ENCODE measurements at regions not wholly inside any gene's neighbourhood (a gene's known extent, or its start where the extent isn't known, plus 50 kb on each side); places are given as distances from the start of the nearest gene placed in this dataset.
"Not testable (repeated sequence)": the region's sequence is repeated elsewhere in the genome, so short reads cannot be mapped to it uniquely, and the experiment has no call there.

DNA sequence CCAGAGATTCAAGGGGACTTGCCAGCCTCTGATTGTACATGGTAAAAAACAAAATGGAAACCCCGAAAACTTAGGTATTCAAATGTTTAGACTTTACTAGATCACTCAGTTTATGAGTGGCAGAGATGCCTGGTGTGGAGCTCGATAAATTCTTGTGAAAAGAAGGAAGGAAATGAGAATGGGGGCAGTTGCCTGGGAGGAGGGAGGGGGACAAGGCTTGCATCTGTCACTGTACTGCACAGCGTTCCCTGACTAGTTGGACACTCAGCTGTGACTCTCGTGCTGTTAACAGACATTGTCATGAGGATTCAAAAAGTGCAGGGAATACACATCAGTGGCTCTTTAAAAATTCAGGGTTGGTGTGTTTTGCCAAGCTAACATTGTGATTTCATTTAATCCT lies 232.9 kb downstream of the ZIC5 start:
- no peak overlapping the region for H3K27ac Mint-ChIP-seq
- no peak for ATAC-seq
- H3K4me3 Mint-ChIP-seq = no peak overlapping the region
- H3K4me1 Mint-ChIP-seq = peaks cover 6% of the 10 kb centered on the region
- no peaks in the 10 kb centered on the region for H3K9me3 Mint-ChIP-seq
- H3K36me3 Mint-ChIP-seq = no peaks in the 10 kb centered on the region
- H3K27me3 Mint-ChIP-seq = no peaks in the 10 kb centered on the region

DNA sequence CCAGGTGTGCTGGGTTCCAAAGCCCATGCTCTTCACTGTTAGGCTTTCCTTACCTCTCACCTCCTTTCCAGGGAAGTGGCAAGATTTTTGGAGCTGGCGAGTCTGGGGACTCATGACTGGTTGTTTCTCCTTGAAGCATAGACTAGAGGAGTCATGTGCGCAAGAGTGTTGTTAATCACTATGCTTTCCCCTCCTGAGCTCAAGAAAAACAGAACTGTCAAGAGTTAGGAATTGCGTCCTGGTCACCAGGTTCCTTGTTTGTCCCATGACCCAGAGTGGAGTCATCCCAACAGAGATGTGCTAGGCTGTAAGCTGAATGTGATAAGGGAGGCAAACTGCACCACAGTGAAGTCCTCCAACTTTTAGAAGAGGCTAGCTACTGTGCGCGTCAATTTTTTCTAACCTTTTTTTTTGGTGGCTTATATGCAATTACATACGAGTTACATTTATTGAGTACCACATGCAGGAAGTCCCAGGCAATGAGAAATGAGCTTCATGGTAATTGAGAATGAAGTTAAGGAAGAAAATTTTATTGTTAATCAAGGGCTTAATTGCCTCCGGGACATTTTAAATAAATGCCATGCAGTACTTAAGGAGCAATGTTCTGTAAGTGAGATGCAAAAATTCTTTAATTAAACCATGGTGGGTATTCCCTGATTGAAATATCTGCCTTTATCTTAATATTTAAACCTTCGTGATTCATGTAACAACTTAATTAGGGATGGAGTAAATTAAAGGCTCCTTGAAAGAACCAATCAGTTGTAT lies 233.9 kb downstream of the ZIC5 start:
- H3K36me3 Mint-ChIP-seq = no peaks in the 10 kb centered on the region
- H3K27me3 Mint-ChIP-seq = no peaks in the 10 kb centered on the region
- H3K9me3 Mint-ChIP-seq = no peaks in the 10 kb centered on the region
- no peak overlapping the region for H3K4me3 Mint-ChIP-seq
- no peak overlapping the region for H3K27ac Mint-ChIP-seq
- H3K4me1 Mint-ChIP-seq = peaks cover 13% of the 10 kb centered on the region
- ATAC-seq = no peak

DNA sequence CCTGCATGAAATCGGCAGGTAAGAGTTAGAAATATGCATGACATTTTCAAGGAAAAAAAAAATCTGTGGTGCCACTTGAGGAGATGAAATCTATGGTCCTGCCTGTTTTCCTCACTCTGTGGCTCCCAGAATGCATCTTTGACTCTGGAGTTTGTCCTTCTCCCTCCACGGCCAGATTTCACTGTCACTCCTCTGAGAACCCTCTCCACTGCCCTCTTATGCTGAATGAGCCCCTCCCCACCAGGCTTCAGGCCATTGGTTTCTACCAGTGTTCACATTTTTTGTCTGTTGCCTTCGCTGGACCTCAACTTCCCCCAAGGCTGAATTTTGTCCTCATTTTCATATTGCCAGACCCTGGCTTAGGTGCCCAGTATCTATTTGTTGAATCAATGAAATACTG lies 235.0 kb downstream of the ZIC5 start:
- Mint-ChIP-seq H3K36me3 (no peaks in the 10 kb centered on the region), H3K4me3 (no peak overlapping the region), H3K27ac (no peak overlapping the region), H3K4me1 (peaks cover 21% of the 10 kb centered on the region), H3K9me3 (no peaks in the 10 kb centered on the region), H3K27me3 (no peaks in the 10 kb centered on the region)
- no peak for ATAC-seq

DNA sequence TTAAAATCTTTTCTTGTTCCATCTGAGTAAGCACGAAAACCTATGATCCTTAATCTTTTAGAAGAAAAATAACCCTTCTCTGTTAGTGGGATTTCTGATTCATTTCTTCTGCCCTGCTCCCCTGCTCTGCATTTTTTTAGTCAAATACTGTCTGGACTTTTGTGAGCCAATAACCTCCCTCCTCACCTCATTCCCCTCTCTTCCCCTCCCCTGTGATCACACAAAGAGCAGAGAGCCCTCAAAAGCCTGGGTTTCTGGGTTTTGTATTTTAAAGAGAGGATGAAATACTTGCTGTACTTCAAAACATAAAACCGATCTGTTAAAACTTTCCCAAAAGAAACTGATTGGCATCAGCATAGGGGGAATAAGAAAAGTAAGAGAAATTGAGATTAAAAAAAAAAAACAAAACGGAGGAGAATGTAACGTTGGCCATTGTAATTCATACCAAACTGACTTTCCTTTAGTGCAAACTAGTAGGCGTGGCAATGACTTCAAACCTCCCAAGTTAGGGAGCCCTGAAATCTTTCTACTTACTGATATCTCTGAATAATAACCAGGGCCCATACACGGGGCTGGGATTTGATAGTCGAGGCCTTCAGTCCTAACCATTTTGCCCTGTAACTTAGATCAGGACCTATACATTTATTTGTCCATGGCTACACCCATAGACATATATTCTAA lies 232.9 kb downstream of the TM9SF2 start:
- no peaks in the 10 kb centered on the region for H3K9me3 Mint-ChIP-seq
- no peaks in the 10 kb centered on the region for H3K27me3 Mint-ChIP-seq
- H3K4me1 Mint-ChIP-seq = peaks cover 29% of the 10 kb centered on the region
- no peak overlapping the region for H3K4me3 Mint-ChIP-seq
- ATAC-seq = no peak
- peaks cover 10% of the 10 kb centered on the region for H3K36me3 Mint-ChIP-seq
- no peak overlapping the region for H3K27ac Mint-ChIP-seq

DNA sequence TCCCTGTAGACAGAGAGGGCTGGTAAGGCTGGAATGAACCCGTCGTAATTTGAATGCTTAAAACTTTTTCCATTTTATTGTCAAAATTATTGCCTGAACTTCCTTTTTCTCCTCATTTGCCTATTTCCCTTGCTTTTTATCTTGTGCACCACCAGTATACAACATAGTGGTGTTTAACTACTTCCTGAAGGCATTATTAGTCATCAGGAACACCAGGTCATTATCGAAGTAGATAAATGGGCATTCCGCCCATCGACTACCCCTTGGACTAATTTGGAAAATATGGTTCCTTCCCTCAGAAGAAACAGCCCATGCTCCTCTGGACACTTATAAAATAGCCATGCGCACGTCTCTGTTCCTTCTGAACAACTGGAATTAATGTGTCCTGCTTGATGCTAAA lies 232.1 kb downstream of the TM9SF2 start:
- H3K27ac Mint-ChIP-seq = no peak overlapping the region
- no peak overlapping the region for H3K4me3 Mint-ChIP-seq
- no peaks in the 10 kb centered on the region for H3K9me3 Mint-ChIP-seq
- H3K27me3 Mint-ChIP-seq = no peaks in the 10 kb centered on the region
- peaks cover 10% of the 10 kb centered on the region for H3K36me3 Mint-ChIP-seq
- no peak for ATAC-seq
- peaks cover 29% of the 10 kb centered on the region for H3K4me1 Mint-ChIP-seq

DNA sequence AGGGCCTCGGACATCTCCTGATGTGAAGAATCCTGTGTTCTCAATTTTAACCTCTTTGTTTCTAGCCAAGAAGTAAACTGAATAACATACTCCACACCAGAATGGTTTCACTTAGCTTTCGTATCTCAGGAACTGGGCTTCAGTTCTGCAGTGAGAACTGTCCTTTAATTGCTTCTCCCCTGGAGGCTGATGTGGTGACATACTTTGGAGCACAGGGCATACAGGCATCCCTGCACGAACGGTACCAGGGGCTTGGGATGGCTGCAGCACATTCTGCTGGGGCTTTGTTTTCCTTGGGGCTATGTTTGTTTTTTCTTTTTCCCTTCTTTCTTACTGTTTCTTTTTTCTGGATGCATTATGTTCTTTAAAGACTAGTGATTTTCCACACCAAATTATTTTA lies 230.5 kb downstream of the TM9SF2 start:
- H3K9me3 Mint-ChIP-seq = no peaks in the 10 kb centered on the region
- H3K4me3 Mint-ChIP-seq = no peak overlapping the region
- H3K27ac Mint-ChIP-seq = no peak overlapping the region
- H3K27me3 Mint-ChIP-seq = no peaks in the 10 kb centered on the region
- H3K36me3 Mint-ChIP-seq = peaks cover 10% of the 10 kb centered on the region
- ATAC-seq = no peak
- H3K4me1 Mint-ChIP-seq = peaks cover 29% of the 10 kb centered on the region

DNA sequence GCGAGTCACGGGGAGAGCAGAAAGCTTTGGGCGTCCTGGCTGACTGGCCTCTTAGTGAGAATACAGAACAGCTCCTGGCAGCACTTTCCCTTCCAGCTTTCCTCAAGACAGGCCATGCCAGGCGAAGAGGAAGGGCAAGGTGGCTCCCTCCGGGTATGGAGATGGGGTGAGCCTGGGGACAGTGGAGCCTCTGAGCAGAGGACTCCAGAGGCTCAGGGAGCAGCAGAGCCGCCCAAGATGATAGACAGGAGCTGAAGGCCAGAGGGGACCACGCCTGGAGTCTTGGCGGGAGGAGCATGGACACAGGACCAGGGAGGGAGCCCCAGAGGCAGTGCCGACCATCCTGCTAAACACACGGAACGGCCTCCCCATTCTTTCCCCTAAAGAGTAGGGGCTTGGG lies 229.1 kb downstream of the TM9SF2 start:
- H3K9me3 Mint-ChIP-seq = no peaks in the 10 kb centered on the region
- ATAC-seq = no peak

DNA sequence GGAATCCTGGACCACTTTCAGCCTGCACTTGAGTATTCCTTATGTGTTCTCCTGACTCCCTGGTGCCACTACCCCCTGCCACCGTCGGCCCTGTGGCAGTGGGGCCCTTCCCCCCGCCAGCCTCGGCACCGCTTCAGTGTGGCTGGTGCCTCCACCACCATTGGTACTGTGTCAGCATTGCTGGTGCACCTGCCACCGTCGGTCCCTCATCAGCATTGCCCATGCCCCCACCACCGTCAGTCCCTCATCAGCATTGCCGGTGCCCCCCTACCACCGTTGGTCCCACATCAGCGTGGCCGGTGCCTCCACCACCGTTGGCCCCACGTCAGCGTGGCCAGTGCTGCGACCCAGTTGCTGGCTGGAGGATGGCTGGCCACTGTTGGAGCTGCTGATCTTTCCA lies 228.5 kb downstream of the TM9SF2 start:
- ATAC-seq = peak; percentile 39
- H3K27ac Mint-ChIP-seq = no peak overlapping the region
- no peaks in the 10 kb centered on the region for H3K9me3 Mint-ChIP-seq
- peaks cover 39% of the 10 kb centered on the region for H3K4me1 Mint-ChIP-seq
- peaks cover 10% of the 10 kb centered on the region for H3K36me3 Mint-ChIP-seq
- no peak overlapping the region for H3K4me3 Mint-ChIP-seq
- H3K27me3 Mint-ChIP-seq = no peaks in the 10 kb centered on the region

More for the DNA sequence above, 229.1 kb downstream of the TM9SF2 start:
- Mint-ChIP-seq H3K4me3 (no peak overlapping the region), H3K27me3 (no peaks in the 10 kb centered on the region), H3K4me1 (peaks cover 33% of the 10 kb centered on the region), H3K36me3 (peaks cover 10% of the 10 kb centered on the region), H3K27ac (no peak overlapping the region)

DNA sequence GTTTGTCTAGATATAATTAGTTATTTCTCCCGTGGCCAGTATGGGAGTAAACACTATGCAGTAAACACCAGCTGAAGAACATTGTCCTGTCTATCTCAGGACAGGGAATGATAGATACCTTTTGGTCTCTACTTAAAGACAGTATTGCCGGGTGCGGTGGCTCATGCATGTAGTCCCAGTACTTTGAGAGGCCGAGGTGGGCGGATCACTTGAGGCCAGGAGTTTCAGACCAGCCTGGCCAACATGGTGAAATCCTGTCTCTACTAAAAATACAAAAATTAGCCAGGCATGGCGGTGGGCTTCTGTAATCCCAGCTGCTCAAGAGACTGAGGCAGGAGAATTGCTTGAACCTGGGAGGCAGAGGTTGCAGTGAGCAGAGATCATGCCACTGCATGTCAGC lies 226.4 kb downstream of the TM9SF2 start:
- ATAC-seq, H3K27ac Mint-ChIP-seq, H3K36me3 Mint-ChIP-seq, H3K27me3 Mint-ChIP-seq, H3K4me3 Mint-ChIP-seq, H3K9me3 Mint-ChIP-seq: not testable (repeated sequence)
- H3K4me1 Mint-ChIP-seq = peaks cover 27% of the 10 kb centered on the region

DNA sequence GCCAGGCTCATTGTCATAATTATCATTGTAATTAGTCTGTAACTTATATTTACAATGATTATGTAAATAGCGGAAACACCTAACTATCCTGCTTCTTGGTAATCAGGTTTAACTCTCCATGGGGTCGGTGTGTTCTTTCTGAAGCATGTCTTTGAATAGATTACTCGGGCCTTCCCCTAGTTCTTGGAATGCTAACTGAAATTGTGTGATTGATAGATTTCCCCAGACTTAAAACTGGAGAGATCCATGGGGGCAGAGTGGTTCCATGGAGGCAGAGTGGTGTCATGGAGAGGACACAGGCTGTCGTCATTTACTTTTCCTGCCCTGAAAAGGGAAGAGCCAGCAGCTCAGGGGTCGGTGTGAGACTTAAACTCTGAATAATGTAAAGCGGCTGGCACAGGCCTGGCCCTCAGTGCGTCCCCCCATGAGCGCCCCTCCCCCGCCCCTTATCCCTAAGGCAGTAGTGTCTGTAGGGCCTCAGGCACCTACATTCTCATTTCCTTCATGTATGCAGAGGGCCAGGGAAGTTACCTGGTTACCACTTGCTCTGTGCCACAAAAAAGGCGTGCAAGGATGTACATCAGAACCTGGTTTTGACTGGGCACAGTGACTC lies 225.1 kb downstream of the TM9SF2 start:
- no peak overlapping the region for H3K4me3 Mint-ChIP-seq
- H3K4me1 Mint-ChIP-seq = peaks cover 24% of the 10 kb centered on the region
- no peaks in the 10 kb centered on the region for H3K27me3 Mint-ChIP-seq
- H3K9me3 Mint-ChIP-seq = no peaks in the 10 kb centered on the region
- H3K36me3 Mint-ChIP-seq = peaks cover 10% of the 10 kb centered on the region
- no peak for ATAC-seq
- H3K27ac Mint-ChIP-seq = no peak overlapping the region

DNA sequence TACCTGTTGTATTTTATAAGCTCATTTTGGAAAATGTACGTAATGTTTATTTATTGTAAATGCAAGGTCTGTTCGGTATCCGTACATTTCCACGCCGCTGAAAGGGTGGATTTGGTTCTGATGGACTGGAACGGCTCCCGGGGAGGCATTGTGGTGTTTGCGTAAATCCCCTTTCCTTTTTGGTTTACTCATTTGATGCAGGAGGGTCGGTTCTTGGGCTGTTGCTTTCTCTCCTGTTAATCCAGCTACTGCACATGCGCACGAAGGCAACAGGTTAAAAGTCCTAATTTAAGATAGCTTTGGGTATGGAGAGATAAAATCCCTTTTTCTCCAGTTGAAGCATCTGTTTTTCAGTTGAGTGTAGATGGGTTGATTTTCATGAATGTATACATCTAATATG lies 224.4 kb downstream of the TM9SF2 start:
- no peak for ATAC-seq
- Mint-ChIP-seq H3K27me3 (no peaks in the 10 kb centered on the region), H3K27ac (peak overlapping the region; percentile 18), H3K4me3 (no peak overlapping the region), H3K36me3 (peaks cover 12% of the 10 kb centered on the region), H3K4me1 (peaks cover 26% of the 10 kb centered on the region), H3K9me3 (no peaks in the 10 kb centered on the region)

DNA sequence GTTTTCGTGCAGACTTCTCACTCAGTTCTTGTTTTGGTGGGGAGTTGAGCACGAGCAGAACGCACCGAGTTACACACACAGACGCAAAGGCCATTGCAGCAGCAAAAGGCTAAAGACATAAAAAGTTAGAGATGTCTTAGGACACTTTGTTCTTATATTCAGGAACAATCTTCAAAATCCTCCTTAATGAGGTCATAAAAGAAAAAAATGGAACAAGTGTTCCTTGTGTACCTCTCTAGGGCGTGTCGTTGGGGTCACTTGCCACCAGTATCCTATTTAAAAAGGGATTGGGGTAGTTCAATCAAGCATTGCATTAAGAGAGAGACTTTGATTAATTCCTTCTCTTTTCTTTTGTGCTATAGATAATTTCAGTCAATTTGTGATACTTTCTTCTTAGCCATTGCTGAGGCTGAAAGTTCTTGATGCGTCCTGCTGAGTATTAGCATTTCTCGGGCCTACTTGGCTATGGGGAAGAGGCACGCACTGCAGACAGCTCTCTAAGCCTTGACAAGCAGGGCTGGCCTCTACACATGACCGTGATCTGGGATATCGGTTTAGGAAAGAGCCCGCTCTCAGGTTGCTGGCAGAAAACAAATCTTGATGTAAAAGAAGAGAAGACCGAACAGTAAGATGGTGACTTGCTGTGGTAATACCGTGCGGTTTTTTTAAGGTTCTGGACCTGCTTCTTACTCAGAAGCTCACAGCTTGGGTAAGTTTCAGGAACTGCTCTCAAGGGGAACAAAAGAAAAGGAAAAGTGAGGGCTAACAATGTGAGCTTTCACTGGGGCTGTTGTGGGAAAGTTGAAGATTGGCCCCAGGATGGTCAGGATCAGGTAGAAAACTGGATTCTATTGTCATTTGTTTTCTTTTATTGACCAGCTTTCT lies 223.6 kb downstream of the TM9SF2 start:
- H3K36me3 Mint-ChIP-seq = peaks cover 12% of the 10 kb centered on the region
- H3K4me1 Mint-ChIP-seq = peaks cover 27% of the 10 kb centered on the region
- H3K4me3 Mint-ChIP-seq = no peak overlapping the region
- ATAC-seq = peak; percentile 59
- no peaks in the 10 kb centered on the region for H3K27me3 Mint-ChIP-seq
- H3K27ac Mint-ChIP-seq = peak overlapping the region; percentile 18
- no peaks in the 10 kb centered on the region for H3K9me3 Mint-ChIP-seq

DNA sequence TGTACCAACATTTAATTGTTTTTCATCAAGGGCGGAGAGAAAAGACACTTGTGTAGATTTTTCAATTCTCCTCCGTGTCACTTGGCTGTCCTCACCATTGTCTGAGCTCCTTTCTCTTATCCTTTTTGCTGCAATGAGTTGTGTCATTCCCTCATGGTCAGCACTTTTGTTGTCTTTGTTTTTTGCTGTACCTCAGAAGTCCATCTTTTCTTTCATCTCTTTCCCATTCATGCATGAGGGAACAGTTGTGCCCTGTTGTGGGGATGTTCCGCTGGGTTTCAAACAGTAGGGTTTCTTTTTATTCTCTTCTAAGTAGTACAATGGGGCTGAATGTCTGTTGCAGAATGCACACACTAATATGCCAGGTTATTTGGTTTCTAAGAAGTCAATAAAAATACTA lies 222.6 kb downstream of the TM9SF2 start:
- no peak overlapping the region for H3K4me3 Mint-ChIP-seq
- H3K4me1 Mint-ChIP-seq = peaks cover 27% of the 10 kb centered on the region
- no peak overlapping the region for H3K27ac Mint-ChIP-seq

DNA sequence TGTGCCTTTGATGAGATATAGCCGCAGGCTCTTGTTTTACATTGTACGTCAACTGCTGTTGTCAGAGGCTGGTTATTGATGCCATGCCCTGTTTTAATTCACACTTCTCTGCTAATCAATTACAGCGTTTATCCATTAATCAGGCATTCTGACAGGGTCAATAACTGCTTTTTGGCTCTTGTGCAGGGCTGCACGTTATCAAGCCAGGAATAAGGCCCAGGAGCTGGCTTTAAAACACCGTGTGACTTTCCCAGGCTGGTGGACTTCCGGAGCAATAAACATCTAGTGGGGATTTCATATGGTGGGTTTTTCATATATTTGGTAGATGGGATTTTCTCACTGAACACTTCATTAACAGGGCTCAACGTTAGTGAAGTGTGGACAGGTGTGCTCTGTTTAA lies 221.7 kb downstream of the TM9SF2 start:
- no peaks in the 10 kb centered on the region for H3K9me3 Mint-ChIP-seq
- ATAC-seq = no peak
- no peaks in the 10 kb centered on the region for H3K27me3 Mint-ChIP-seq
- no peak overlapping the region for H3K27ac Mint-ChIP-seq
- H3K4me1 Mint-ChIP-seq = peaks cover 27% of the 10 kb centered on the region
- H3K36me3 Mint-ChIP-seq = peaks cover 8% of the 10 kb centered on the region
- no peak overlapping the region for H3K4me3 Mint-ChIP-seq

More for the DNA sequence above, 222.6 kb downstream of the TM9SF2 start:
- Mint-ChIP-seq H3K36me3 (peaks cover 8% of the 10 kb centered on the region), H3K27me3 (no peaks in the 10 kb centered on the region), H3K9me3 (no peaks in the 10 kb centered on the region)
- no peak for ATAC-seq

DNA sequence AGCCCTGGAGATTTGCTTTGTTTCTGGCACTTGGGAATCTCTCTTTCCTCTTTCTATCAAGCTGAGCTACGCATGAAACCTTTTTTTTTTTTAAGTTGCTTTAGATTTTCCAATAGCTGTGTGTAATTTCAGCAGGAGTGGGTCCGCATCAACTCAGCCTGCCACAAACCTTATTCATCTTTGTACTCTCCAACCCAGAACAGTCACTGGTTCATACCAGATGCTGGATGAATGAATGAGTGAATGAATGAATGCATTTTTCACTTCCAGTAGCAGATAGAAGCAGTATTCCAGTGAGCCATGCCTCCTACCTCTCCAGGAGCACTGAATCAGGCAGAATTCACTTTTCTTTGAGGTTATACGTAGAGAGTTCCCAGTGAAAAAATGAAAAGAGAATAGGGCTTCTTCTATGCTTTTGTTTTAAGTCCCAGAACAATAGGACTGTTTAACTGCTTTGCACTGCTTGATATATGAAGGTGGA lies 221.1 kb downstream of the TM9SF2 start:
- Mint-ChIP-seq H3K4me1 (peaks cover 27% of the 10 kb centered on the region), H3K27me3 (no peaks in the 10 kb centered on the region), H3K27ac (no peak overlapping the region), H3K4me3 (no peak overlapping the region), H3K9me3 (no peaks in the 10 kb centered on the region), H3K36me3 (peaks cover 8% of the 10 kb centered on the region)
- ATAC-seq = no peak

Data from stimulated activated memory B cell treated with anti-CD40 and anti-IgM and Interleukin-4, amounts not matched to agents 10 μg/mL and 1 μg/mL and 100 μg/mL, for 72 hours (primary cell).